HG03139 (cell line): ENCODE measurements at regions not wholly inside any gene's neighbourhood (a gene's known extent, or its start where the extent isn't known, plus 50 kb on each side); places are given as distances from the start of the nearest gene placed in this dataset.
"Not testable (repeated sequence)": the region's sequence is repeated elsewhere in the genome, so short reads cannot be mapped to it uniquely, and the experiment has no call there.

Experiments
- ATAC-seq: cut with Tn5 transposase; IDR thresholded peaks from one replicate; pipeline ENCODE4 v1.9.1; 2021; ENCODE audit not compliant: unreplicated experiment

DNA sequence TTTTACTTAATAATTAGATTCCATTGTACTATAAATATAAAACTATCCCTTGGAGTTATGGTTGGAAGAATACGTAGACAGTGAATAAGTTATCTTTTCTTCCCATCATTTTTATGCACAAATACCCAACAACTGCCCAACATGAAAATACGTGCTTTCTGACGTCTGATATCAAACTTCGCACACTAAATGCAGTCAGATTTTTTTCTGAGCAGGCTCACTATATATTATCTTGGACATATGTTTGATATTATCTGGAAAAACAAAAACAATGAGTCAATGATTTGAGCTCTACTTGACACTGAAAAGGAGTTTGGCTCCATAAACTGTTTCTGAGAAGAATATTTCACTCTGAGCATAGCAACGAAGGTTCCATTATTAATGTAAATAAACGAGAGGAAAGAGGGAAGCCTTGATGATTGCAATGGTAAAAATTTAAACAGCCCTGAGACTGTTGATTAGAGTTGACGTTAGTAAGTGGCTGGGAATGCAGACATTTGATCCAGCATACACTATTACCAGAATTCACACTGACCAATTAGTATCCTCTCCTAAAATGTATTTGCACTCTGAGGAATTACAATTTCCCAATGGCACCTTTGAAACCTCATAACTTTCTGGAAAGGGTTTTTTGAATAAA lies 1090.0 kb downstream of the EPHA7 start:
- ATAC-seq = no peak

DNA sequence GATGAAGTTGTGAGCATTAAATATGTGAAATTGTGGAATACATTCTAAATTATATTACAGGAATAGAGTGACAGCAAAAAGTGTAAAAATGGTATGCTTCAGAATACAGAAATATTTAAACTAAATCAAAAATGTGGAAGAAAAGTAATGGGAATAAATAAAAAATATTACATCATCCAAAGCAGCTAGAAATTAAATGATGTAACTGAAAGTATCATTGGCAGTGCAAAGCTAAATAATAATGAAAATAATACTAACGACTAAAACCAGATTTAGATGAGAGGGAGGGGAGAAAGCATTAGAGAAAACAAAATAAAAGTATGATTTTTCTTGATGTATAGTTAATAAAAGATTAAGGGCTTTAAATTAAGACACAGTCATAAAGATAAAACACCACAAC lies 1104.0 kb downstream of the EPHA7 start:
- no peak for ATAC-seq

DNA sequence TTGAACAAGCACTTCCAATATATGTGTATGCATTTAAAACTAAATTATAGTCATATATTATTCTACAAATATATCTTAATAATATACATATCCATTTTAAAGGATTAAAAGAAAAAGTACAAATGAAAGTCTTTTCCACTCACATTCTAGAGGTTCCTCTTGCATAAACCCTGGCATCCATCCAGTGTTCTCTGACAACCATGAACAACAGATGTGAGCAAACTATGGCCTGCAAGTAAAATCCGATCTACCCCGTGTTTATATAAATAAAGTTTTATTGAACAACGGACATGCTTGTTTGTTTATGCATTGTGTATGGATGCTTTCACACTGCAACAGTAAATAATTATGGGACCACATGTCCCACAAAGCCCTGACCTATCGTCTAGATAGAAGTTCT lies 1122.3 kb downstream of the EPHA7 start:
- no peak for ATAC-seq

DNA sequence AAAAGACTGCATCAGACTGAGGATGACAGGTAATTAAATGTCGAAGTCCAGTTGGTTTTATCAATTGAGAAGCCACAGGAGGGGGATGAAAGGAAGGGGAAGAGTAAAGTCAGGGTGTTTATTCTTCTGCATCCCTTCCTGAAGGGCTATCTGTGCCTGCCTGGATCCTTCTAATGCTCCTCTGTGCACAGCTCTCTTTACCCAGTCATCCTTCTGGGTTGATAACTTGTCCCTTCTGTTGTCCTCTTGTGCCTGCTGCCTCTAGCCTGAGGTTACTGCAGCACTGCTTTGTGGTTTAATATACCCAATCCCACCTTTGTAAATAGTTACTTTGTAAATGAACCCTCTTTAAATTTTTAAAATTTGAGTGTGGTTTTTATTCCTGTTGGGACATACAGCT lies 1127.3 kb downstream of the EPHA7 start:
- no peak for ATAC-seq

DNA sequence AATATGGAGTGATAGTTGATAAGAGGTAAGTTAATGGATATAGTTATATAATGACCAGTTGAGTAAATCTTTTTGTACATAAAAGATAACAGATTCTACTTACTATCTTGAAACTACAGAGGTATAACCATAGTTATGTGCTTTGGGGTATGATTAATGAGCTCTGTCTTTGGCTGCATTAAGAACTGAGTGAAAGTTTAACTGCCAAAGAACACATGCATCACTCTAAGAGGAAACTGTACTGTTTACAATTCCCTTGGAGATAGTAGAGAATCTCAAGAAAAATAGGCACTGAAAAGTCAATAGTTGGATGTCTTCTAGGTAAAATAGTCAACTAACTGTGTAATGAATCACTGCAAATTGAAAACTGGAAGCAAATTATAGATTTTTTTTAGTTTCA lies 1129.5 kb downstream of the EPHA7 start:
- no peak for ATAC-seq

DNA sequence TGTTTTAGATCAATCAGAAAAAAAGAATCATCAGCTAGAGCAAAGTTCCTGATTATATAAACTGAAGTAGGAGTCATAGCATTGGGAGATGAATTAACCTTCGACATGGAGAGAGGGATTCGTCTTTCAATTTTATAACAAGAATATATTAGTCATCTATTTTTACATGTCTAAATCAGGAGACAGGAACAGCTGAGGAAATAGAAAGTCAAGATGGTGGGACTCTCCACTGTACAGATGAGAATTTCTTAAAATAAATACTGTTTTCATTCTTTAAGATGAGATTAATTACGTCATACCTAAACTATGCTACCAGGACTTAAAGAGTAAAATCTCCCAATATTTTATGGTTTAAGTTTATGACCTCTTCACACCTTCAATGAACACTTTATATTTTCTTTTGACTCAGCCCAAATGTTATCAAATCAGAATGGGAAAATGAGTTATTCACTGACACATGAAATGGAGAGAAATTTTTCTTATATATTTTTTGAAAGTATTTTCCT lies 1137.7 kb downstream of the EPHA7 start:
- ATAC-seq = no peak

DNA sequence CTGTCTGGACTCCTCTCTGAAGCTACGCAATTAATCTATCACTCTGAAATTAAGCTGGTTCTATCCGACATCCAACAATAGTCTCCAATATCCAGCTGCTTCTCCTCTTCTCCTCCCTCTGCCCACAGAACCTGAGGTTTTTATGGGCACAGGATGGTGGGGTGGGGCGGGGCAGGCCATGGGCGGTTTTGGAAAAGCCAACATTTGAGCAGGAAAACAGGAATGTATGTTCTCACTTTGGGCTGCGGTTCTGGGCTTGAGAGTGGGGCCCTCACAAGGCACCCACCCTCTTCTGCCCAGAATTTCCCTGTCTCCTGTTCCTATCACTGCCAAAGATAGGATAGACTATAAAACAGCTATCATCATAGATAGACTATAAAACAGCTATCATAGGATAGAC lies 1144.2 kb downstream of the EPHA7 start:
- no peak for ATAC-seq

DNA sequence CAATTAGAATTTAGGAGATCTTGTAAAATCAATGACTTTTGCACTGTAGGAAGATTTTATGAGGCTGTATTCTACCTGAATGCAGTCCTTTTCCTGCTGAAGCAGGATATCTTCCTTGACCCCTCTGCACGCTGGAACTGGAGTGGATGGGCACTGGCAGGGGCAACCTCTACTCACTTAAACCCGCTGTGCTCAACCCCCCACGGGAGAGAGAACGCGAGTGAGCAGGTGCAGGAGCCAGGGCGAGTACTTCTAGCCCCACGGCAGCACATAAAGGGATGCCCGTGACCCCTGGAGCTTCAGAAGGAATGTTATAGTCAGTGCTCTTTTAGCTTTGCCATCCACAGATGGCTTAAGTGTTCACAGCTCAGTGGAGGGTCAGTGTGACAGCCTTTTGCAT lies 1144.8 kb downstream of the EPHA7 start:
- ATAC-seq = no peak

DNA sequence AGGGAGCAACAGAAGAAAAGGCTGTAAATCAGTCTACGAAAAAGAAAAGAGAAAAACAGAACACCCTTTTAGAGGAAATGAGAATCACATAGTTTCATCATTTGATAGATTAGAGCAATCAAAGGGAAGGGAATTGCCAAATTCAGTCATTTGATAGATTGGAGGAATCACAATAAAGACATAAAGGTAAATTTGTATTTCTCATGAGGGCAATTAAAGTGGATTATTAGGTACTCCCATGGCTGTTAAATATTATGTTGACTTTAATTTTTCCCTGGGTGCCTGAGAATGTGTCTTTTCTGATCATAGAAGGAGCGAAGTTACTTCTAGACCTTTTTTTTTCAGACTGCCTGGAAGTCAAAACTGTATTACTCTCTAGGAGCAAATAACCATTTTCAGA lies 1145.7 kb downstream of the EPHA7 start:
- no peak for ATAC-seq

DNA sequence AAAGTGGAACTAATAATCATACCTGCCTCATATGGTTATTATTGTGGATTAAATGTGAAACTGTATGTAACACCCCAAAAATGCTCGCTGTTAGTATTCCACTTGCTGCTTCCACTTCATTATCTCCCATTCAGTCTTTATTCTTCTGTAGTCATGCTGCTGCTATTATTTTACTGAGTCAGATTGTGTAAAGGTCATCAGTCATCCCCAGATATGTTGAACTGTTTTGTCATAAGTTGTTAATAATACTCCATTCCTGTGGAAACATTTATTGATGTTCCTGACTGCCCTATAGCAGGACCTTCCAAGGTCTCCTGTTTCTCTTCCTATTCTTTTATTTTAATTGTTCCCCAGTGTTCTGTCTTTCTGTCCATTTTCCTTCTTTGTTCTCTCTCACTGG lies 1148.3 kb downstream of the EPHA7 start:
- no peak for ATAC-seq

DNA sequence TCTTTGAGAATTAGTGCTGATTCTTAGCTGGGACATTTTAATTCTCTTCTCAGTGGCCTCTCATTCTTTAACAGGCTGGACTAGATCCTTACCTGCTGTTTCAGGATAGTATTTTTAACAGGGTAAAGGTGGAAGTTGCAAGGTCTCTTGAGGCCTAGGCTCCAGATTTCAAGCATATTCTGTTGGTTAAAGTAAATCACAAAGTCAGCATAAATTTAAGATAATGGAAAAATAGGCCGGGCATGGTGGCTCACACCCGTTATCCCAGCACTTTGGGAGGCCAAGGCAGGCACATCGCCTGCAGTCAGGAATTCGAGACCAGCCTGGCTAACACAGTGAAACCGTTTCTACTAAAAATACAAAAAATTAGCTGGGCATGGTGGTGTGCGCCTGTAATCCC lies 1149.0 kb downstream of the EPHA7 start:
- no peak for ATAC-seq

DNA sequence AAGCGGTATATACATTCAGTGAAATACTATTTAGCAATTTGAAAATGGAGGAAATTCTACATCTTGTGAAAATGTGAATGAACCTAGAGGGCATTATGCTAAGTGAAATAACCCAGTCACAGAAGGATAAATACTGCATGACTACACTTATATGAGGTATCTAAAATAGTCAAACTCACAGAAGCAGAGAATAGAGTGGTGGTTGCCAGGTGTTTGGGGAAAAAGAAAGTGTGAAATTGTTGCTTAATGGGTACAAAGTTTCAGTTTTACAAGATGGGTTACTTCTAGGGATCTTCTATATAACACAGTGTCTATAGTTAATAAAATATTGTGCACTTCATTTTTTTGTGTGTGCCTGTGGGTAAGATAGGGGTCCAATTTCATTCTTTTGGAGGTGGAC lies 1152.0 kb downstream of the EPHA7 start:
- ATAC-seq = no peak

DNA sequence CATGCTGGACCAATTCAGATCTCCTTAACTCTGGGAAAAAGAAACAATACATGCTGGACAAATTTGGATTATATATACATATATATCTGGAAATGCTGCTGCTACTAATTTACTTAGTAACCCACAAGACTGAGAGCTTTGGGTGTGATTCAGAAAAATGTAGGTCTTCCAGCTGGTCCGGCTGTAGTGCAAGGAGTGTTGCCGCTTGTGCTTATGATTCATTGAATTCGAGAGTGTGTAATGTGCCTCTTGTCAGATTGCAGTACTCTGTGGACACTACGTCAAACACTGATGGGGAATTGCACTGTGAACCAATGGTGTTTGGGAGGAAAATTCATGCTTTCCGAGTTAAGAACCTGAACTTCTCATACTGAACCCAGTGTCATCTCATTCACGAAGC lies 1155.5 kb downstream of the EPHA7 start:
- no peak for ATAC-seq

DNA sequence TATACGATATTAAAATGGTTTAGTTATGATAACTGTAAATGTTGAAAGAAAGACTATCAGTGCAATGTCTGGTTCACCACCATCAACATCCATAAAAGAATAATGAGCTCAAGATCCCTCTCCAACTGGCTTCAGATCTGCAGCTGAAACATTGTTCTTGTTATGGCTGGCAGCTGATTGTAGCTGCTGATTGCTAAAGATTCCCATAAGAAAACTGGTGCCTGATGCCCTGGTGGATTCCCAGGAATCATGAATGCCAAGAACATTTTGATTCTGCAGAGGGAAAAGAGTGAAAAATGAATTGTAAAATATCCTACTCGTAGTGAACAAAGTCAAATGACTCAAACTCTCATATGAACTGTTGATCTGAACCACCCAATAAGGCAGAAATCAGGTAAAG lies 1160.2 kb downstream of the EPHA7 start:
- no peak for ATAC-seq

DNA sequence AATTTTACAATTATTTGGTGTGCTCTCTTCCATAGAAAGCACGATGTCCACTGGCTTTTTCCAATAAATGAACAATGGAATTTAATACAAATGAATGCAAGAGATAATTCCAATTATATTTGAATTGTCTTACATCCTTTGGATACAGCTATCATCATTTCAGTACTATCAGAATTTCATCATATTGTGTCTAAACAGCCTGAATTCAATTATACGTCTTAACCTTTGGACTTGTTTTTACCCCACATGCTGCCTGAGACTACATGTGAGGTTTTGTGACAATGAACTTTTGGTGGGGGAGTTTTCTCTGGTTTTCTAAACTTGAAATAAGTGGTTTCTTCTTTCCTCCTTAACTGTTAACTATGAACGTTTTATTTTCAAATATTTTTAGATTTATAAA lies 1176.0 kb downstream of the EPHA7 start:
- ATAC-seq = no peak

DNA sequence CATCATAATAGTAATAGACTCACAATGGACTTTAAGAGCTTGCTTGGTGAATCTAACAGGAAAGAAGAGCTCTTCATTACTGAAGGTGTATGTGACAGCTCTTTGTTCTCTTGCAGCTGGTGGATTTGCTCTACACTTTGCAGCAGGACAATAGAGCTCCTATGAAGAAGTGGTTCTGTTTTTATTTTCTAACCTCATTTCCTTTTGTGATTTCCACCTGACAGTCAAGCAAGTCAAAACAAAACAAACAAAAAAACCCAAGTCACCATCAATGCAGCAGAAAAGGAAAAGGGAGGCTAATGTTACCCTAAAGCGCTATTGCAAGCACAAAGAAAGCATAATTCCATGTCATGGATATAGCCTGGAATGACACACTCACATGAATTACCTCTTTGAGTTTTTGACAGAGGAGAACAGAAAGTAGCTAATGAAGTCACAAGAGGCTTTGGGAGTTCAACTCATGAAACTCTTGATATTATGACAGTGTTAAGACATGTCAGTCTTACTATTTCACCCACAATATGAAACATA lies 1188.1 kb downstream of the EPHA7 start:
- no peak for ATAC-seq

DNA sequence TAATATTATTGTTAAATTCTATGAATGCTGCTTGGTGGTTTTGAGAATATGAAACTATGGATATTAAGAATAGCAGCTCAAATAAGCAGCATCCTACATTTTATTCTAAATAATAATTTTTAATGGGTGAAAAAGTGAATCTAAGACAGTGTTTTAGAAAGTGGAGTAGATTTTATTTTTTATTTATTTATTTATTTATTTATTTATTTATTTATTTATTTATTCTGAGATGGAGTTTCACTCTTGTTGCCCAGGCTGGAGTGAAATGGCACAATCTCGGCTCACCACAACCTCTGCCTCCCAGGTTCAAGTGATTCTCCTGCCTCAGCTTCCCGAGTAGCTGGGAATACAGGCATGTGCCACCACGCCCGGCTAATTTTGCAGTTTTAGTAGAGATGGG lies 1199.4 kb downstream of the EPHA7 start:
- ATAC-seq = not testable (repeated sequence)

DNA sequence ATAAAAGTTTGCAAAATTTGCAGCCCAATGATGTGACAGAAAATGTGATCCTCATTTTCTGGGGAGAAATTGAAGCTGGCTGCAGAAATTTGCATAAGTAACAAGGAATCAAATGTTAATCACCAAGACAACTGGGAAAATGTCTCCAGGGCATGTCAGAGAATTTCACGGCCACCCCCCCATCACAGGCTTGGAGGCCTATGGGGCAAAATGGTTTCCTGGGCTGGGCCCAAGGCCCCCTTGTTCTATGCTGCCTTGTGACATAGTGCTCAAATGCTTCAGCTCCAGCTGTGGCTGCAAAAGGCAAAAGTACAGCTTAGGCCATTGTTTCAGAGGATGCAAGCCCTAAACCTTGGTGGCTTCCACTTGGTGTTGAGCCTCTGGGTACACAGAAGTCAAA lies 1202.6 kb downstream of the EPHA7 start:
- ATAC-seq = no peak

DNA sequence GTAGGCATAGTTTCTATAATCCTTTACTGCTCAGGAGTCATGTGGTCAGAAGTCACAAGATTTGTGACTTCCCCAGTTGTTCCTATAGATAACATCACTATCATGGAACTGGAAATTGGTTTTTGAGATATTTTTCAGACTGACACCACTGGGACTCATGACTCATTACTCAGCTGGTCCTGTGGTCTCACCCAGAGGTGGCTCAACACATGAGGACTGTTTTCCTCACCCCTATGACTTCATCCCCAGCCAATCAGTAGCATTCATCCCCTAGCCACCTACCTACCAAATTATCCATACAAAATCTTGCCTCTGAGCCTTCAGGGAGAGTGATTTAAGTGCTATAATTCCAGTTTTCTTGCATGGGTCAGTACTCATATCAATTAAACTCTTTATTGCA lies 1217.7 kb downstream of the EPHA7 start:
- no peak for ATAC-seq

DNA sequence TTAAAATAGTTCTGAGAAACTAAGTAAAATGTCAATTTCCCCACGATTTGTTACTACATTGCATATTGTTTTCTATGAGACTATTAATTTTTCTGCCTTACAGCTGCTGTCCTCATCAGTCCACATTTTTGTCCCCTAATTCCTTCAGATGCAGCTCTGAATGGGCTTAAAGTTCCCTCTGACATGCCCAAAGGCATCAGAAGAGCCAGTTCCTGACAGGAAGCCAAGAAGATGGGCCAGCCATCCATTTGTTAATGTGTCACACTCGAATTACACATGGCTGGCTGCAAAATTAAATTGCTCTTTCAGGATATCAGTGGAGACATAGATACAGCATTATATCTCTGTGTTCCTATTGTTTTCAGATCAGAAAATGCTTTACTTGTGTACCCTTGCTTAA lies 1223.0 kb downstream of the EPHA7 start:
- no peak for ATAC-seq

DNA sequence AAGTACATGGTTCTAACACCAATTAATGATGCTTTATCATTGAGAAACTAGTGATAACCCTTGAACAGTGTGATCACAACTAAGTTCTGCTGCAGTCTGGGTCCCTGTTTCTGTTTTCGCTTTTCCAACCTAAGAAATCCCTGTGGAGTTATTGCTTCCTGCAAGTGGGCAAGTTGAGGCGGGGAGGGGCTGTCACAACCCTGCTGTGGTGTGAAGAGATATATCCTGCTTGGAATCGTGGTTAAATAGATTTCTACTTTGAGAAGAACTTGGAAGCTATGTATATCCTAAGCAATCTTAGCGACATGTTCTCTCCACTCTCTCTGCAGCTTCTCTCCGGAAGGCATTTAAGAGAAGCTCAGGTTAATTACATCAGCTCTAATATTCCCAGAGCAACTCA lies 1223.6 kb downstream of the EPHA7 start:
- ATAC-seq = no peak

DNA sequence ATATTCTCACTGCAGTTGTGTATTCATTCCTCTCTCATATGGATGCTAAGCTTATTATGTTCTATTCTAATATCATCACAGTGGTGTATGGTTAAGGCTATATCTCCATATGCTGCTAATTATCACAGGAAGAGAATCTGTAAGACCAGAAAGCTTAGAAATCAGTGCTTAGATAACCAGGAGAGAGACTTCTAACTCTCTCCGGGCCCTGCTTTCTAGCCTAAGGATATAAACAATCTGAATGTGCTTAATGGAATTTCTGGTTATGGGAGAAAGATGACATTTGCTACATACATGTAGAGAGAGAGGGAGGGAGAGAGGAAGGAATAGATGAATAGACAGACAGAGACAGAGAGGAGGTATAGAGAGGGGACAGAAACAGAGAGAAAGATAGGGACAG lies 1231.3 kb downstream of the EPHA7 start:
- no peak for ATAC-seq

DNA sequence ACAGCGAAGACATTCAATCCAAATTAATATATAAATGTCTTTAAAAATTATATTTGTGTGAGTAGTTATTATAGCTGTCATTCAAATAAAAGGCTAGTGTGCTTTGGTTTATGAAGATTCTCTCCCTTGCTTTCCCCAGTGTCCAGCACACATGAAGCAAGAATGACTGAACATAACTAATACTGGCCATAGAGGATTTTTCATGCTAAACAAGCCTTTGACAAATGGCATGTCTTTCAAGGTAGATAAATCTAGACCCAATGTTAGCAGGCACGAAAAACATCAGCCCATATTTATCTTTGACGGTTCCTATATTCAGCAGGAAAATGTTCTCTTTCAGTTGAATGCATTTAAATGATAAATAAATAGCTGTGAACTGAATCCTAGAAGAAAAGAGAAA lies 1234.4 kb downstream of the EPHA7 start:
- ATAC-seq = no peak
